Caco-2 (cell line): ENCODE measurements at regions not wholly inside any gene's neighbourhood (a gene's known extent, or its start where the extent isn't known, plus 50 kb on each side); places are given as distances from the start of the nearest gene placed in this dataset.

Experiments used
- BruUV-seq: library from RNA; stranded (reverse); fragments of 400-500 nt; replicated peaks from 2 replicates; lab custom pipeline; 2021; lab: Mats Ljungman, UMichigan
- CTCF ChIA-PET: fragments of 300-600 bp; sonication (Branson Sonifier 250); formaldehyde crosslinking; loops from one replicate; lab custom pipeline; 2022; ENCODE audit warnings: antibody characterized with exemption; lab: Charles Lee
- POLR2A ChIA-PET: fragments of 300-600 bp; sonication (Branson Sonifier 250); formaldehyde crosslinking; loops from one replicate; lab custom pipeline; 2022; ENCODE audit warnings: antibody characterized with exemption; lab: Charles Lee
- DNase-seq, 2 experiments: peaks; one replicate each; pipeline versions ENCODE4 v3.0.0 to v3.0.0-alpha.2; 2020 to 2022
- H3K27me3 ChIP-seq: replicated peaks from 2 replicates; pipeline ENCODE4 v1.6.0; 2011; ENCODE audit warnings: low read length; ENCODE audit not compliant: control insufficient read depth, insufficient read depth
- H3K36me3 ChIP-seq: 2 replicates; pipeline ENCODE4 v1.5.1; 2011; ENCODE audit warnings: low read length; ENCODE audit not compliant: control insufficient read depth, insufficient read depth
- H3K4me1 ChIP-seq: fragments of 250-450 bp; sonication (Bioruptor Pico); 2 replicates; pipeline ENCODE4 v1.5.1; 2020; ENCODE audit warnings: mild to moderate bottlenecking
- H3K4me3 ChIP-seq: 2 replicates; pipeline ENCODE4 v1.5.1; 2011; ENCODE audit warnings: low read depth, mild to moderate bottlenecking, control low read depth, low read length
- H3K9me3 ChIP-seq: fragments of 250-450 bp; sonication (Bioruptor Pico); 2 replicates; pipeline ENCODE4 v1.5.1; 2020; ENCODE audit warnings: mild to moderate bottlenecking, moderate library complexity
- H3K27ac Mint-ChIP-seq: one replicate; pipeline ENCODE4 v1.8.0; 2022; ENCODE audit warnings: mixed read lengths; ENCODE audit not compliant: unreplicated experiment
- H3K27me3 Mint-ChIP-seq: one replicate; pipeline ENCODE4 v1.8.0; 2022; ENCODE audit warnings: mixed read lengths; ENCODE audit not compliant: insufficient read depth, unreplicated experiment
- H3K36me3 Mint-ChIP-seq: one replicate; pipeline ENCODE4 v1.8.0; 2022; ENCODE audit warnings: mild to moderate bottlenecking, mixed read lengths; ENCODE audit not compliant: insufficient read depth, unreplicated experiment
- H3K4me1 Mint-ChIP-seq: one replicate; pipeline ENCODE4 v1.8.0; 2022; ENCODE audit warnings: low read depth, mixed read lengths; ENCODE audit not compliant: unreplicated experiment
- H3K4me3 Mint-ChIP-seq: one replicate; pipeline ENCODE4 v1.8.0; 2022; ENCODE audit warnings: mild to moderate bottlenecking, moderate library complexity, mixed read lengths; ENCODE audit not compliant: unreplicated experiment
- H3K9me3 Mint-ChIP-seq: one replicate; pipeline ENCODE4 v1.8.0; 2022; ENCODE audit warnings: mixed read lengths; ENCODE audit not compliant: unreplicated experiment
- CTCF ChIP-seq, 2 experiments: fragments of 200-600 bp in 1 of 2; IDR thresholded peaks; 1 replicate in 1 of 2; 2 replicates in 1 of 2; pipeline versions ENCODE4 v1.5.1 to v1.8.0; 2011 to 2022; ENCODE audit warnings: antibody characterized with exemption in 1 of 2, control low read depth in 1 of 2, inconsistent platforms in 1 of 2, low read depth in 1 of 2, low read length in 1 of 2, mild to moderate bottlenecking in 1 of 2, moderate library complexity in 1 of 2; ENCODE audit not compliant: insufficient read depth in 1 of 2, severe bottlenecking in 1 of 2, unreplicated experiment in 1 of 2
- intact Hi-C: fragments of 100-400 bp; cut with micrococcal nuclease; formaldehyde crosslinking; loops from one replicate; pipeline ENCODE4 v1.10.0; 2022; ENCODE audit not compliant: unreplicated experiment

- Histone ChIP-seq H3K36me3 (no peaks in the 10 kb centered on the region), H3K27me3 (no peaks in the 10 kb centered on the region), H3K9me3 (no peaks in the 10 kb centered on the region), H3K4me3 (no peak overlapping the region), H3K4me1 (no peaks in the 10 kb centered on the region)
- no peak overlapping the region for H3K4me3 Mint-ChIP-seq
- TF ChIP-seq CTCF (IDR thresholded peaks at IDR 0.05; ENCODE audit: insufficient read depth in 1 of 2, low read depth in 1 of 2, low read length in 1 of 2, severe bottlenecking in 1 of 2, unreplicated experiment in 1 of 2), result no peak
- no TSS peak for BruUV-seq
- H3K36me3 Mint-ChIP-seq, result no peaks in the 10 kb centered on the region
- no peak overlapping the region for H3K27ac Mint-ChIP-seq
- CTCF ChIA-PET, result no interaction called here
- intact Hi-C loops, result no loop called here
- DNase-seq, result no peak
- peaks cover 5% of the 10 kb centered on the region for H3K9me3 Mint-ChIP-seq
- no peaks in the 10 kb centered on the region for H3K27me3 Mint-ChIP-seq
- no peaks in the 10 kb centered on the region for H3K4me1 Mint-ChIP-seq
- POLR2A ChIA-PET, result no interaction called here
Observed at GRCh38 chr14:66341239-66341638, 144.9 kb upstream of the CCDC196 start.

- Mint-ChIP-seq H3K27me3 (no peaks in the 10 kb centered on the region), H3K36me3 (no peaks in the 10 kb centered on the region), H3K4me1 (no peaks in the 10 kb centered on the region), H3K4me3 (no peak overlapping the region), H3K9me3 (no peaks in the 10 kb centered on the region), H3K27ac (no peak overlapping the region)
- Histone ChIP-seq H3K4me3 (no peak overlapping the region), H3K4me1 (no peaks in the 10 kb centered on the region), H3K36me3 (no peaks in the 10 kb centered on the region), H3K27me3 (no peaks in the 10 kb centered on the region), H3K9me3 (no peaks in the 10 kb centered on the region; the same call in 1 of the 2 replicates)
- TF ChIP-seq CTCF (IDR thresholded peaks at IDR 0.05; ENCODE audit: insufficient read depth in 1 of 2, low read depth in 1 of 2, low read length in 1 of 2, severe bottlenecking in 1 of 2, unreplicated experiment in 1 of 2), result no peak
- intact Hi-C loops, result no loop called here
- DNase-seq, result no peak
- BruUV-seq, result no TSS peak
- ChIA-PET CTCF (no interaction called here), POLR2A (no interaction called here)
Observed at GRCh38 chr14:66345986-66346385, 140.2 kb upstream of the CCDC196 start.

- Histone ChIP-seq H3K4me3 (no peak overlapping the region), H3K4me1 (no peaks in the 10 kb centered on the region), H3K27me3 (no peaks in the 10 kb centered on the region), H3K36me3 (no peaks in the 10 kb centered on the region), H3K9me3 (no peaks in the 10 kb centered on the region; the same call in 1 of the 2 replicates)
- POLR2A ChIA-PET, result no interaction called here
- CTCF ChIA-PET, result no interaction called here
- intact Hi-C loops, result loop anchor here (10.0 kb wide), 1 partner anchor 393 kb away; no protein-coding TSS in a partner anchor
- DNase-seq, result no peak
- no peak overlapping the region for H3K27ac Mint-ChIP-seq
- peaks cover 7% of the 10 kb centered on the region for H3K4me1 Mint-ChIP-seq
- no peaks in the 10 kb centered on the region for H3K36me3 Mint-ChIP-seq
- H3K9me3 Mint-ChIP-seq, result peaks cover 7% of the 10 kb centered on the region
- TF ChIP-seq CTCF (IDR thresholded peaks at IDR 0.05; ENCODE audit: insufficient read depth in 1 of 2, low read depth in 1 of 2, low read length in 1 of 2, severe bottlenecking in 1 of 2, unreplicated experiment in 1 of 2), result no peak
- no peak overlapping the region for H3K4me3 Mint-ChIP-seq
- no TSS peak for BruUV-seq
- no peaks in the 10 kb centered on the region for H3K27me3 Mint-ChIP-seq
Observed at GRCh38 chr14:66351310-66351709, 134.9 kb upstream of the CCDC196 start.
